C4-2B (cell line): ENCODE measurements at regions not wholly inside any gene's neighbourhood (a gene's known extent, or its start where the extent isn't known, plus 50 kb on each side); places are given as distances from the start of the nearest gene placed in this dataset.

Experiments used
- CTCF ChIP-seq: fragments of 450-650 bp; conservative IDR thresholded peaks from 2 replicates; pipeline ENCODE4 v1.5.1; 2017; ENCODE audit warnings: mild to moderate bottlenecking
- ZFX ChIP-seq: fragments of 450-650 bp; IDR thresholded peaks from 2 replicates; pipeline ENCODE4 v1.6.1; 2017

- TF ChIP-seq CTCF (no peak), ZFX (no peak)
These were observed 142.1 kb upstream of the PDE1C start for GRCh38 chr7:32212321-32212720.
